ENCODE measurements at regions not wholly inside any gene's neighbourhood (a gene's known extent, or its start where the extent isn't known, plus 50 kb on each side); places are given as distances from the start of the nearest gene placed in this dataset.

DNA sequence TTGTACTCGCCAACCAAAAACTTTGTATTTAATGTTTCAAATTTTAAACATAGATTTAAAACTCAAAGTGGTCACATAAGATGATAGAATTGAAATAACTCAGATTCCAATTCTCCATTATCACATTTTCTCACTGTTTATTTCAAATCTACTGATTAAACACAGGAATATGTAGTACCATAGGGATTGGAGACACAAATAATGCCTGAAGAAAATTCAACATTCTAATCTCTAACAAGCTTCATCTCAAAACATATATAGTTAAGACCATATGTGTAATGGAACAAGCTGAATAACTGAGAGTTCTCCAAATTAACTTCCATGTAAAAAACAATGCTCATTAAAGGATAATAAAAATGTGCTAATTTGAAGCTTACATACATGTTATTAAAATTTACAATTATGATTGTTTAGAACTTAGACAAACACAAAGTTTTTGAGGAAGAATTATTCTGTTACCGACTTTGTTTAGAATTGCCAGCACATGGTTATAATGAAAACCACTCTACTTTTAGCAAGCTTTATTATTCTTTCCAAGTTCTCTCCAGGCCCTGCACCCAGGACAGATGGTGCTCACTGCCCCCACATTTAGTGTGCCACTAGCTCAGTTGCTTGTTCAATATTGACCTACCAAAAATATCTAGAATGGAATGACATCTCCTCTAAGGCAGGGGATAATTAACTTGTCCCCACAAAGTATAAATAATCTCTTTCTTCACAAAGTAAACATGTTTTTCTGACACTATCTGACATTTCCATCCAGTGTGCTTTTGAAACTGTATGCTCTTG, 467.2 kb downstream of the TTLL7 start:
- Histone ChIP-seq H3K36me3 (no peaks in the 10 kb centered on the region), H3K27me3 (no peaks in the 10 kb centered on the region), H3K9me3 (no peaks in the 10 kb centered on the region), H3K27ac (replicated peaks in 1 of 4) (no peak overlapping the region), H3K4me1 (no peaks in the 10 kb centered on the region), H3K4me3 (no peak overlapping the region)
- 82% methylated on average over 2 of the region's 2 CpGs for WGBS
- intact Hi-C loops (cut with DNase I): no loop called here
- TF ChIP-seq EP300 (IDR thresholded peaks at IDR 0.05): no peak
- TF ChIP-seq, protein P1, sequence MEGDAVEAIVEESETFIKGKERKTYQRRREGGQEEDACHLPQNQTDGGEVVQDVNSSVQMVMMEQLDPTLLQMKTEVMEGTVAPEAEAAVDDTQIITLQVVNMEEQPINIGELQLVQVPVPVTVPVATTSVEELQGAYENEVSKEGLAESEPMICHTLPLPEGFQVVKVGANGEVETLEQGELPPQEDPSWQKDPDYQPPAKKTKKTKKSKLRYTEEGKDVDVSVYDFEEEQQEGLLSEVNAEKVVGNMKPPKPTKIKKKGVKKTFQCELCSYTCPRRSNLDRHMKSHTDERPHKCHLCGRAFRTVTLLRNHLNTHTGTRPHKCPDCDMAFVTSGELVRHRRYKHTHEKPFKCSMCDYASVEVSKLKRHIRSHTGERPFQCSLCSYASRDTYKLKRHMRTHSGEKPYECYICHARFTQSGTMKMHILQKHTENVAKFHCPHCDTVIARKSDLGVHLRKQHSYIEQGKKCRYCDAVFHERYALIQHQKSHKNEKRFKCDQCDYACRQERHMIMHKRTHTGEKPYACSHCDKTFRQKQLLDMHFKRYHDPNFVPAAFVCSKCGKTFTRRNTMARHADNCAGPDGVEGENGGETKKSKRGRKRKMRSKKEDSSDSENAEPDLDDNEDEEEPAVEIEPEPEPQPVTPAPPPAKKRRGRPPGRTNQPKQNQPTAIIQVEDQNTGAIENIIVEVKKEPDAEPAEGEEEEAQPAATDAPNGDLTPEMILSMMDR (IDR thresholded peaks at IDR 0.05): no peak
- TF ChIP-seq POLR2A (IDR thresholded peaks at IDR 0.05; ENCODE audit: low read depth): no peak
- no peak for TF ChIP-seq POLR2AphosphoS5 (IDR thresholded peaks at IDR 0.05)
- DNase-seq (ENCODE audit: extremely low spot score): no peak

DNA sequence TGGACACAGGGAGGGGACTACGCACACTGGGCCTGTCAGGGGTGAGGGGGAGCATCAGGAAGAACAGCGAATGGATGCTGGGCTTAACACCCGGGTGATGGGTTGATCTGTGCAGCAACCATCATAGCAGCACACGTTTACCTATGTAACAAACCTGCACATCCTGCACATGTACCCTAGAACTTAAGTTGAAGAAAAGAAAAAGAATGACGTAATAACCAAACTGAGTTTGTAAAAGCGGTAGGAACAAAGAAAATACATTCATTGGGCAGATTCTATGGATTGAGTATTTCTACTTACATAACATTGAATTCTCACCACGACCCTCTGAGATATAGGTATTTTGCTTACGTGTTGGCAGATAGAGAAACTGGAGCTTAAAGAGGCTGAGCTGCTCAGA, 468.4 kb downstream of the TTLL7 start:
- intact Hi-C loops (cut with DNase I): no loop called here
- no peak for DNase-seq (ENCODE audit: extremely low spot score)
- H3K9me3 ChIP-seq: no peaks in the 10 kb centered on the region
- H3K36me3 ChIP-seq: no peaks in the 10 kb centered on the region
- H3K4me3 ChIP-seq: no peak overlapping the region
- no peak overlapping the region for H3K27ac ChIP-seq (replicated peaks in 1 of 4)
- H3K27me3 ChIP-seq: no peaks in the 10 kb centered on the region
- TF ChIP-seq POLR2AphosphoS5 (IDR thresholded peaks at IDR 0.05) (no peak), EP300 (IDR thresholded peaks at IDR 0.05) (no peak), POLR2A (IDR thresholded peaks at IDR 0.05; ENCODE audit: low read depth) (no peak)
- TF ChIP-seq, protein P1 (IDR thresholded peaks at IDR 0.05): no peak
- WGBS: 95% methylated on average over 8 of the region's 8 CpGs
- H3K4me1 ChIP-seq: no peaks in the 10 kb centered on the region

DNA sequence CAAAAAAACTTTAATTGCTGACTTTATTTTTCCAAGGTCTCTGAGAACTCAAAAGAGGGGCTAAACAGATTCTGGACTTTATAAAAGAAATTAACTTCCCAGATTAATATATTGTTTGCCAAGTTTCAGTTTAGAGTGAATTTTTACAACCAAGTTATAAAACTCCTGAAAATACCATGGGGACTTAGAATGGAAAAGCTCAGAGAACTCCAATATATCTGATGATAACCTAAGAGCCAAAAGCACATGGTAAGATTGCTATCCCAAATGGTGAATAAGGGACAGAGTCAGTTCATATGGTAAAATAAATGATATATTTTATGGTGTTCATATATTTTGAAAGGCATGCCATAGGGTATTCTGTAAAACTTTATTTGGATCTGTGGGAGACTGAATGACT, 470.9 kb downstream of the TTLL7 start:
- TF ChIP-seq POLR2A (IDR thresholded peaks at IDR 0.05; ENCODE audit: low read depth): no peak
- no peak for TF ChIP-seq POLR2AphosphoS5 (IDR thresholded peaks at IDR 0.05)
- TF ChIP-seq, protein P1 (IDR thresholded peaks at IDR 0.05): no peak
- no peak for TF ChIP-seq EP300 (IDR thresholded peaks at IDR 0.05)
- no peak for DNase-seq (ENCODE audit: extremely low spot score)
- Histone ChIP-seq H3K4me3 (no peak overlapping the region), H3K9me3 (no peaks in the 10 kb centered on the region), H3K27ac (replicated peaks in 1 of 4) (no peak overlapping the region), H3K27me3 (no peaks in the 10 kb centered on the region), H3K36me3 (no peaks in the 10 kb centered on the region), H3K4me1 (no peaks in the 10 kb centered on the region)
- intact Hi-C loops (cut with DNase I): no loop called here

DNA sequence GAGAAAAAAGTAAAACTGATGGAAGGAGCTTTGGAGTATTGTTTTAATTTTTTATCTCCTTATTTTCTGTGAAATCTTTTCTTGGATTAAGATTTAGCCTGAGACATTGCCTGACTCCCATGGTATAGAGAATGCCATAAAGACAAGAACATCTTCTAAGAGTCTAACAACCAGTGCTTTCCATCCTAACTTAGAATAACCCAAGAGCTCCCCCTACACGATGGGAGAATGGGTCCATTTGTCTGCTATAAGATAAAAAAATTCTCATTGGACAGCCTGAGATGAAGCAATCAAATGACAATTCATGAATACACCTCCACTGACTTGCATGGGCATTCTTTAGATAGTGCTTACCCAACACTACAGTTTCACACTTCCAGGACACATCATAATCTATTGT, 478.1 kb downstream of the TTLL7 start:
- no peaks in the 10 kb centered on the region for H3K4me1 ChIP-seq
- no peaks in the 10 kb centered on the region for H3K36me3 ChIP-seq
- WGBS: 52% methylated on average over 1 of the region's 1 CpG
- intact Hi-C loops (cut with DNase I): no loop called here
- no peaks in the 10 kb centered on the region for H3K27me3 ChIP-seq
- no peak for DNase-seq (ENCODE audit: extremely low spot score)
- no peak for TF ChIP-seq EP300 (IDR thresholded peaks at IDR 0.05)
- no peak for TF ChIP-seq POLR2AphosphoS5 (IDR thresholded peaks at IDR 0.05)
- H3K4me3 ChIP-seq: no peak overlapping the region
- no peak overlapping the region for H3K27ac ChIP-seq (replicated peaks in 1 of 4)
- H3K9me3 ChIP-seq: no peaks in the 10 kb centered on the region

DNA sequence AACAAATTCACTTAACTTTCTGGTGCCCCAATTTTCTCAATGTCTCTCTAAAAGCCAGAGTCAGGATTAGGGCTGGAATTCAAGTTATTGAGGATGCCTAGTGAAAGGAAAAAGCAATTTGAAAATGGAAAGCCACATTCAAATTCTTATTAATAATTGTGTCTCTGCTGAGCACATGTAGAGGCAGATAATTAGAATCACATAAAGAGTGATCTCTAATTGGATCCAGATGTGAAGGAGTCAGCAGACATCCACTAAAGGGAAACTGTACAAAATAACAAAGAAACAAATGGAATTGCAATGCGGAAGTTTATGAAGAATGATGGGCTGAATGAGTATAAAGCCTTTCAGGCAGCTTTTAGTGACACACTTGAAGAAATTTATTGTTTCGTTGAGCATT, 482.6 kb downstream of the TTLL7 start:
- Histone ChIP-seq H3K9me3 (no peaks in the 10 kb centered on the region), H3K36me3 (no peaks in the 10 kb centered on the region), H3K27me3 (no peaks in the 10 kb centered on the region), H3K27ac (replicated peaks in 1 of 4) (no peak overlapping the region), H3K4me1 (peaks cover 0 to 2% (median under 1%) of the 10 kb centered on the region in 4 donors), H3K4me3 (no peak overlapping the region)
- no peak for DNase-seq (ENCODE audit: extremely low spot score)
- TF ChIP-seq, protein P1 (IDR thresholded peaks at IDR 0.05): no peak
- TF ChIP-seq EP300 (IDR thresholded peaks at IDR 0.05) (no peak), POLR2A (IDR thresholded peaks at IDR 0.05; ENCODE audit: low read depth) (no peak), POLR2AphosphoS5 (IDR thresholded peaks at IDR 0.05) (no peak)
- WGBS: 79% methylated on average over 2 of the region's 2 CpGs
- intact Hi-C loops (cut with DNase I): no loop called here
